GM12878 (cell line): ENCODE measurements at regions not wholly inside any gene's neighbourhood (a gene's known extent, or its start where the extent isn't known, plus 50 kb on each side); places are given as distances from the start of the nearest gene placed in this dataset.

ENCODE experiments used
- ATAC-seq: fragments of 200-7000 bp; cut with Tn5 transposase; 3 replicates; pipeline ENCODE4 v1.9.1; 2020; ENCODE audit warnings: mild to moderate bottlenecking, moderate library complexity
- BruUV-seq: library from RNA; stranded (reverse); fragments of 400-500 nt; replicated peaks from 2 replicates; lab custom pipeline; 2021; lab: Mats Ljungman, UMichigan
- CTCF ChIA-PET: fragments of 300-600 bp; sonication (Branson Sonifier 250); formaldehyde crosslinking; extraction: SDS; loops from one replicate; lab custom pipeline; 2021; ENCODE audit warnings: inconsistent platforms; lab: Yijun Ruan, JAX
- POLR2A ChIA-PET: fragments of 350-600 bp; formaldehyde crosslinking; extraction: SDS; loops from one replicate; lab custom pipeline; 2021; ENCODE audit warnings: inconsistent platforms; lab: Charles Lee
- RAD21 ChIA-PET: fragments of 300-600 bp; sonication (Branson Sonifier 250); formaldehyde crosslinking; loops from one replicate; lab custom pipeline; 2023; ENCODE audit warnings: antibody characterized with exemption; ENCODE audit not compliant: unreplicated experiment; lab: Charles Lee
- SMC1A ChIA-PET: fragments of 300-600 bp; sonication (Branson Sonifier 250); formaldehyde crosslinking; loops from one replicate; lab custom pipeline; 2023; ENCODE audit not compliant: unreplicated experiment, uncharacterized antibody; lab: Charles Lee
- DNase-seq: peaks from one replicate; pipeline ENCODE4 v3.0.0-alpha.2; 2011; ENCODE audit warnings: low read depth, low spot score
- FAIRE-seq: peaks from 3 replicates; lab custom pipeline; 2011; peaks lifted over from hg19 to GRCh38; lab: Jason Lieb, UNC
- H2AFZ ChIP-seq: 2 replicates; pipeline ENCODE4 v1.6.0; 2011; ENCODE audit warnings: low read depth, low read length, control low read depth; ENCODE audit not compliant: control insufficient read depth
- H3K27ac ChIP-seq: 2 replicates; pipeline ENCODE4 v1.5.1; 2011; ENCODE audit warnings: control low read depth; ENCODE audit not compliant: control insufficient read depth, insufficient read depth
- H3K27me3 ChIP-seq, 2 experiments: replicated peaks in 1 of 2; 2 replicates each; pipeline versions ENCODE4 v1.6.0 to v1.6.1; 2011; ENCODE audit warnings: low read length in 1 of 2; ENCODE audit not compliant: control insufficient read depth in 2 of 2, insufficient read depth in 2 of 2
- H3K36me3 ChIP-seq, 2 experiments: 2 replicates each; pipeline ENCODE4 v1.5.1; 2011; ENCODE audit warnings: low read length in 1 of 2; ENCODE audit not compliant: control insufficient read depth in 2 of 2, insufficient read depth in 2 of 2
- H3K4me1 ChIP-seq: 2 replicates; pipeline ENCODE4 v1.6.1; 2011; ENCODE audit warnings: mild to moderate bottlenecking, low read length, moderate library complexity, mixed read lengths; ENCODE audit not compliant: control insufficient read depth, insufficient read depth
- H3K4me2 ChIP-seq: 2 replicates; pipeline ENCODE4 v1.6.0; 2011; ENCODE audit warnings: control low read depth; ENCODE audit not compliant: control insufficient read depth, insufficient read depth
- H3K4me3 ChIP-seq: fragments of 200-600 bp; sonication (generic); 2 replicates; pipeline ENCODE4 v1.5.1; 2016
- H3K79me2 ChIP-seq: 2 replicates; pipeline ENCODE4 v1.6.0; 2011; ENCODE audit warnings: low read length; ENCODE audit not compliant: control insufficient read depth, insufficient read depth
- H3K9ac ChIP-seq: 2 replicates; pipeline ENCODE4 v1.8.0; 2011; ENCODE audit warnings: low read length, control low read depth, mixed read lengths; ENCODE audit not compliant: control insufficient read depth, insufficient read depth
- H3K9me3 ChIP-seq: replicated peaks from 3 replicates; pipeline ENCODE4 v1.5.1; 2011; ENCODE audit warnings: mild to moderate bottlenecking, low read length; ENCODE audit not compliant: control insufficient read depth, insufficient read depth
- H4K20me1 ChIP-seq: 2 replicates; pipeline ENCODE4 v1.6.0; 2011; ENCODE audit not compliant: control insufficient read depth, insufficient read depth
- ASH2L ChIP-seq: fragments of 300-600, 200-600 bp; sonication (generic); IDR thresholded peaks from 2 replicates; pipeline ENCODE4 v1.6.1; 2017; ENCODE audit warnings: low read depth, mild to moderate bottlenecking, borderline replicate concordance
- ATF7 ChIP-seq: fragments of 450-650 bp; IDR thresholded peaks from 2 replicates; pipeline ENCODE4 v1.6.1; 2016; ENCODE audit warnings: low read depth, mild to moderate bottlenecking
- BCL11A ChIP-seq: IDR thresholded peaks from 2 replicates; pipeline ENCODE4 v1.6.1; 2011; ENCODE audit warnings: low read depth, low read length
- BMI1 ChIP-seq: fragments of 450-650 bp; IDR thresholded peaks from 2 replicates; pipeline ENCODE4 v1.6.1; 2016; ENCODE audit warnings: mild to moderate bottlenecking, moderate library complexity, borderline replicate concordance
- CEBPB ChIP-seq, 2 experiments: fragments of 150-350 bp in 1 of 2; IDR thresholded peaks; 2 replicates each; pipeline ENCODE4 v1.6.1; 2012 to 2014; ENCODE audit warnings: low read depth in 2 of 2, low read length in 2 of 2, borderline replicate concordance in 1 of 2, inconsistent platforms in 1 of 2
- CHD1 ChIP-seq: IDR thresholded peaks from 2 replicates; pipeline ENCODE4 v1.6.1; 2012; ENCODE audit warnings: low read depth, low read length, improper control_type of control experiment
- ETV6 ChIP-seq, 2 experiments: fragments of 450-650 bp in 1 of 2; IDR thresholded peaks in 1 of 2; conservative IDR thresholded peaks in 1 of 2; 2 replicates each; pipeline ENCODE4 v1.6.1; 2014; ENCODE audit warnings: antibody characterized with exemption in 1 of 2, borderline replicate concordance in 1 of 2, low read depth in 1 of 2, mild to moderate bottlenecking in 1 of 2, moderate library complexity in 1 of 2
- HDAC6 ChIP-seq: fragments of 200-600 bp; sonication (generic); IDR thresholded peaks from one replicate; pipeline ENCODE4 v1.8.0; 2017; ENCODE audit warnings: antibody characterized with exemption; ENCODE audit not compliant: unreplicated experiment
- MAX ChIP-seq: IDR thresholded peaks from 2 replicates; pipeline ENCODE4 v1.6.1; 2012; ENCODE audit warnings: low read depth, low read length, improper control_type of control experiment
- NBN ChIP-seq: fragments of 450-650 bp; IDR thresholded peaks from 2 replicates; pipeline ENCODE4 v1.6.1; 2016
- PAX8 ChIP-seq: fragments of 450-650 bp; IDR thresholded peaks from 2 replicates; pipeline ENCODE4 v1.6.1; 2017; ENCODE audit warnings: mild to moderate bottlenecking, moderate library complexity
- PKNOX1 ChIP-seq: fragments of 450-650 bp; IDR thresholded peaks from 2 replicates; pipeline ENCODE4 v1.6.1; 2016; ENCODE audit warnings: mild to moderate bottlenecking
- POLR2AphosphoS5 ChIP-seq: IDR thresholded peaks from 2 replicates; pipeline ENCODE4 v1.6.1; 2011; ENCODE audit warnings: mild to moderate bottlenecking, low read length, inconsistent platforms
- RFX5 ChIP-seq: IDR thresholded peaks from 2 replicates; pipeline ENCODE4 v1.6.1; 2011; ENCODE audit warnings: low read depth, low read length, improper control_type of control experiment
- ZBTB40 ChIP-seq: fragments of 450-650 bp; IDR thresholded peaks from 2 replicates; pipeline ENCODE4 v1.6.1; 2016; ENCODE audit warnings: mild to moderate bottlenecking, moderate library complexity, borderline replicate concordance
- WGBS: methylation state at CpG from one replicate; pipeline ENCODE4 v1.1.6; 2016; ENCODE audit warnings: low lambda C conversion rate; ENCODE audit not compliant: insufficient replicate concordance, insufficient coverage; ENCODE audit errors: missing lambda C conversion rate; 5-methylcytosine and 5-hydroxymethylcytosine counted together
- in situ Hi-C: fragments of 300-500 bp; cut with MboI; formaldehyde crosslinking; loops from 9 replicates; pipeline ENCODE4 v1.14.3; 2018; ENCODE audit warnings: mixed read lengths
- intact Hi-C: fragments of 100-400 bp; cut with micrococcal nuclease; formaldehyde crosslinking; loops from one replicate; pipeline ENCODE4 v1.14.2; 2022; ENCODE audit not compliant: unreplicated experiment

GRCh38 chrX:55379396-55379795 lies 72.5 kb upstream of the MAGEH1 start:
- WGBS, result 28% methylated on average over 2 of the region's 3 CpGs
- Histone ChIP-seq H3K9me3 (no peaks in the 10 kb centered on the region; the same call in 2 of the 3 replicates), H4K20me1 (no peaks in the 10 kb centered on the region), H3K79me2 (no peaks in the 10 kb centered on the region), H3K27ac (no peak overlapping the region), H3K4me2 (no peak overlapping the region)
- intact Hi-C loops, result no loop called here
- ChIA-PET POLR2A (no interaction called here), RAD21 (no interaction called here)
- no peak for DNase-seq
- no peak for ATAC-seq
- no peak for TF ChIP-seq PKNOX1
- no peak for TF ChIP-seq RFX5
- TF ChIP-seq PAX8, result no peak
- TF ChIP-seq ATF7, result no peak
- no peak for TF ChIP-seq BCL11A
- TF ChIP-seq POLR2AphosphoS5, result no peak
- no peak for TF ChIP-seq CHD1
- TF ChIP-seq NBN, result no peak
- TF ChIP-seq, all 136 proteins: peak for 0
- ChIA-PET SMC1A (no interaction called here), CTCF (no interaction called here)
- no peak for FAIRE-seq
- H3K4me1 ChIP-seq, result no peaks in the 10 kb centered on the region
- H3K4me3 ChIP-seq, result no peak overlapping the region
- BruUV-seq, result no TSS peak
- in situ Hi-C loops, result no loop called here
- H3K36me3 ChIP-seq, result no peaks in the 10 kb centered on the region
- no peak overlapping the region for H3K9ac ChIP-seq
- H2AFZ ChIP-seq, result no peak overlapping the region
- H3K27me3 ChIP-seq, result no peaks in the 10 kb centered on the region

GRCh38 chrX:55389376-55389775 lies 62.6 kb upstream of the MAGEH1 start:
- Histone ChIP-seq H3K9me3 (no peaks in the 10 kb centered on the region), H3K36me3 (no peaks in the 10 kb centered on the region), H2AFZ (no peak overlapping the region), H3K4me2 (no peak overlapping the region), H3K4me1 (no peaks in the 10 kb centered on the region), H3K27ac (no peak overlapping the region), H3K79me2 (no peaks in the 10 kb centered on the region), H3K27me3 (no peaks in the 10 kb centered on the region), H3K4me3 (no peak overlapping the region), H4K20me1 (no peaks in the 10 kb centered on the region), H3K9ac (no peak overlapping the region)
- intact Hi-C loops (no loop called here), in situ Hi-C loops (no loop called here)
- no TSS peak for BruUV-seq
- POLR2A ChIA-PET, result interaction anchor here (0.5 kb wide), 1 partner anchor 1362 kb away, joined by 4 read pairs; no protein-coding TSS in a partner anchor
- CTCF ChIA-PET, result no interaction called here
- no peak for DNase-seq
- 15% methylated on average over 3 of the region's 3 CpGs for WGBS
- SMC1A ChIA-PET, result no interaction called here
- no peak for ATAC-seq
- RAD21 ChIA-PET, result no interaction called here
- TF ChIP-seq HDAC6 (no peak), ETV6 (conservative IDR thresholded peaks at IDR 0.05 in 1 of 2, IDR thresholded peaks at IDR 0.05 in 1 of 2; ENCODE audit: borderline replicate concordance in 1 of 2, low read depth in 1 of 2) (no peak), MAX (no peak), CEBPB (IDR thresholded peaks at IDR 0.05; ENCODE audit: borderline replicate concordance in 1 of 2, low read depth in 2 of 2, low read length in 2 of 2) (no peak), ASH2L (no peak), BMI1 (no peak), ZBTB40 (no peak)
- FAIRE-seq, result no peak
